Activated naive CD8-positive, alpha-beta T cell treated with anti-CD3 and anti-CD28 coated beads for 36 hours (primary cell): ENCODE measurements at regions not wholly inside any gene's neighbourhood (a gene's known extent, or its start where the extent isn't known, plus 50 kb on each side); places are given as distances from the start of the nearest gene placed in this dataset.
A peak's percentile ranks its signal among the peaks of the same experiment; 100 is the strongest.
"Not testable (repeated sequence)": the region's sequence is repeated elsewhere in the genome, so short reads cannot be mapped to it uniquely, and the experiment has no call there.

Experiments
- DNase-seq: peaks from one replicate; pipeline ENCODE4 v3.0.0; 2021
- H3K27ac Mint-ChIP-seq: one replicate; pipeline ENCODE4 v1.8.0; 2022; ENCODE audit warnings: mild to moderate bottlenecking, moderate library complexity, mixed read lengths
- H3K27me3 Mint-ChIP-seq: one replicate; pipeline ENCODE4 v1.8.0; 2022; ENCODE audit warnings: mild to moderate bottlenecking, mixed read lengths
- H3K36me3 Mint-ChIP-seq: one replicate; pipeline ENCODE4 v1.8.0; 2021; ENCODE audit warnings: mild to moderate bottlenecking, mixed read lengths
- H3K4me1 Mint-ChIP-seq: one replicate; pipeline ENCODE4 v1.8.0; 2021; ENCODE audit warnings: mixed read lengths
- H3K4me3 Mint-ChIP-seq: one replicate; pipeline ENCODE4 v1.8.0; 2022; ENCODE audit warnings: mild to moderate bottlenecking, moderate library complexity, mixed read lengths
- H3K9me3 Mint-ChIP-seq: one replicate; pipeline ENCODE4 v1.8.0; 2022; ENCODE audit warnings: mixed read lengths

DNA sequence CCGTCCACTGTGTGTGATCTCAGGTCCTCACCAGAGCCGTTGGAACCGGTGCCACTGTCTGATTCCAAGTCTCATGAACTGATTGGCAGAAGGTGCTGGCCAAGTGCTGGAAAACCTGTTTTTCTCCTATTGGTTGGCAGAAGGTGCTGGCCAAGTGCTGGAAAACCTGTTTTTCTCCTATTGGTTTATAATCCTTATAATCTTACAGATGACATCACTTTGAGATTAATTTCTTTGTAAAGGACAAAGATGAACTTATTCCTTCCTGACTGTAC is 1106.3 kb downstream of the BRD1 start:
- Mint-ChIP-seq H3K27me3 (peaks cover 19% of the 10 kb centered on the region), H3K36me3 (no peaks in the 10 kb centered on the region), H3K27ac (no peak overlapping the region), H3K9me3 (peaks cover 4% of the 10 kb centered on the region), H3K4me1 (no peaks in the 10 kb centered on the region), H3K4me3 (no peak overlapping the region)
- DNase-seq, result no peak

DNA sequence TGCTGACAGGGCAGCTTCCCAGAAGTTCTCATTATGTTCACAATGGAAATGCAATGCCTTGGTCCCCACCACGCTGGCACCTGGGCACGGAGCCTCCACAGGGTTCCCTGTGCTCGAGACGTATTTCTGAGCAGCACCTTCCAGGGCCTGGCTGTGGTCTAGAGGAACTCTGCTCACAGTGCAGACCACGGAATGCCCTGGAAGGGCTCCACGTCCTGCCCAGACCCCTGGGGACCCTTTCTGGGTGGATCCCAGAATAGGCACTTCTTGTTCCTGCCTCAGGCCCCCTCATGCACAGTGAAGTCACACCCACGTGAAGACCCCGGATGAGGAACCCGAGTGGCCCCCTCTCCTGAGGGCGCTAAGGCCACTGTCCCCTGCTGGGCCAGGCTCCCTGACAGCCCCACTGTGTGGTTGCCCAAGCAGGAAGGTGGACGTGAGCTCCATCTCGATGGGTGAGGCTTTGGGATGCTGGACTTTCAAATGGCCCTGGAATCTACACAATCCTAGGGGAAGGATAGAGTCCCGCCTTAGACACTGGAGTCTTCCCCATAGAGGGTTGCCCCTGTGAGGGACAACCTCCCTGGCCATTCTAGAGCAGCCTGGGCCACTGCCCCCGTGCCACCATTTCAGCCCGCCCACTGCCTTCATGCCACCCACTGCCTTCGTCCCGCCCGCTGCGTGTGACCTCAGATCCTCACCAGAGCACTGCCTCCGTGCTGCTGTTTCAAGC is 1106.8 kb downstream of the BRD1 start:
- Mint-ChIP-seq H3K4me1 (no peaks in the 10 kb centered on the region), H3K9me3 (peaks cover 2% of the 10 kb centered on the region), H3K36me3 (peaks cover 1% of the 10 kb centered on the region), H3K27ac (no peak overlapping the region), H3K4me3 (no peak overlapping the region), H3K27me3 (peaks cover 17% of the 10 kb centered on the region)
- DNase-seq, result no peak

DNA sequence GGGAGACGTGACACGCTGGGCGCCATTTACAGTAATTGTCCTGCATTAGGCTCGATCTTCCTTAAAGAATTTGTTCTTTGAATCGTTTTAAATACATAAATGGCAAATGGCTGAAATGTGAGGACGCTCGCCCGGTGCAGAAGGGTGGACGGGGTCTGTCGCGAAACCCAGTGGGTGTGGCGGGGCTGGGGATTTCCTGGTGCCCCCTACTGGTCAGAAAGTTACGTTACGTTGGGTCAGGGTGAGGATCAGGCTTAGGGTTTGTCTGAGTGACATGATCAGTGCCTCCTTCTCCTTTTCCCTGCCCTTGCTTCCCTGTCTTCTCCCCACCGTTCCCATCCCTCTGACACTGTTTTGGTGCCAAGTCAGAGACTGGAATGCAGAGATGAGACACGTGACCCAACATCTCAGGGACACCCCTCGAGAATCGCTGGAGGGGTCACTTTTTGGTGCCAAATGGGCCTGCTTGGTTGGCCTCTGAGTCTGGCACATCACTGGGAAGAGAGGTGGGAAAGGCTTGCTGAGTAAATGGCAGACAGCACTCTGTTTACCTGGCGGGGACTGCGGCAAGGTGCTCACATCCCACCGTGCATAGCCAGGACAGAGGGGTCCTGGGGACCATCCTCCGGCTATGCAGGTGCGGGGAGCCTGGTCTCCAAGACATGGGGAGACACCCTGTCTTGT is 1107.6 kb downstream of the BRD1 start:
- Mint-ChIP-seq H3K36me3 (peaks cover 1% of the 10 kb centered on the region), H3K27me3 (peaks cover 15% of the 10 kb centered on the region), H3K27ac (no peak overlapping the region), H3K9me3 (peaks cover 5% of the 10 kb centered on the region), H3K4me1 (no peaks in the 10 kb centered on the region), H3K4me3 (no peak overlapping the region)
- no peak for DNase-seq

DNA sequence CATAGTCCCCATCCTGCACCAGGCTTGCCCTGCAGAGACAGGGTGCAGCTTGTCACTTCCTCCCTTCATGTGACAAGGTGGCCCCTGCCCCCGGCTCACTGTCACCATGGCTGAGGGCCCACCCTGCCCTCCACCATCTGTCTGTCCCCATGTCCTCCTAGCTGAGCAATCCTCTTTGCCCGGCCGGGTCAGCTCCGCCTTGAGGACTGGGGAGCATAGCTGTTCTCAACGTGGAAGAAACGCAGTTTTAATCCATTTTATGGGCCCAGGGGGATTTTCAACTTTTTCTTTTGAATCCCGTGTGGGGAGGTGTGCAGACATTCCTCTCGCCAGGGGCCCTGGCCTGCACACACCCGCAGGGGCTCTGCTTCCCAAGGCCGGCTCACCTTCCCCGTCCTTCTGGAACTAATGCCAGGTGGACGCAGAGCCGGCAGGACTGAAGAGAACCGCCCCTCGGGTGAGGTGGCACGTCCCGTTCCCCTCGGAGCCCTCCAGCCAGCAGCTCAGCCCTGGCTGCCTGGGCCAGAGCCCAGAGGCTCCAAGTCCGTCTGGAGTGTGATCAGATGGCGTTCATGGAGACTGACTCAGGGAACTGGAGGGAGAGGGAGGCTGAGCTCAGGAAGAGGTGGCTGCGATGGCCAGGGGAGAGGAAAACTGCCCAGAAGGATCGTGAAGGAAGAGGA is 1108.7 kb downstream of the BRD1 start:
- Mint-ChIP-seq H3K27me3 (peaks cover 15% of the 10 kb centered on the region), H3K4me1 (no peaks in the 10 kb centered on the region), H3K36me3 (peaks cover 1% of the 10 kb centered on the region), H3K4me3 (no peak overlapping the region), H3K27ac (no peak overlapping the region), H3K9me3 (peaks cover 5% of the 10 kb centered on the region)
- DNase-seq, result no peak

DNA sequence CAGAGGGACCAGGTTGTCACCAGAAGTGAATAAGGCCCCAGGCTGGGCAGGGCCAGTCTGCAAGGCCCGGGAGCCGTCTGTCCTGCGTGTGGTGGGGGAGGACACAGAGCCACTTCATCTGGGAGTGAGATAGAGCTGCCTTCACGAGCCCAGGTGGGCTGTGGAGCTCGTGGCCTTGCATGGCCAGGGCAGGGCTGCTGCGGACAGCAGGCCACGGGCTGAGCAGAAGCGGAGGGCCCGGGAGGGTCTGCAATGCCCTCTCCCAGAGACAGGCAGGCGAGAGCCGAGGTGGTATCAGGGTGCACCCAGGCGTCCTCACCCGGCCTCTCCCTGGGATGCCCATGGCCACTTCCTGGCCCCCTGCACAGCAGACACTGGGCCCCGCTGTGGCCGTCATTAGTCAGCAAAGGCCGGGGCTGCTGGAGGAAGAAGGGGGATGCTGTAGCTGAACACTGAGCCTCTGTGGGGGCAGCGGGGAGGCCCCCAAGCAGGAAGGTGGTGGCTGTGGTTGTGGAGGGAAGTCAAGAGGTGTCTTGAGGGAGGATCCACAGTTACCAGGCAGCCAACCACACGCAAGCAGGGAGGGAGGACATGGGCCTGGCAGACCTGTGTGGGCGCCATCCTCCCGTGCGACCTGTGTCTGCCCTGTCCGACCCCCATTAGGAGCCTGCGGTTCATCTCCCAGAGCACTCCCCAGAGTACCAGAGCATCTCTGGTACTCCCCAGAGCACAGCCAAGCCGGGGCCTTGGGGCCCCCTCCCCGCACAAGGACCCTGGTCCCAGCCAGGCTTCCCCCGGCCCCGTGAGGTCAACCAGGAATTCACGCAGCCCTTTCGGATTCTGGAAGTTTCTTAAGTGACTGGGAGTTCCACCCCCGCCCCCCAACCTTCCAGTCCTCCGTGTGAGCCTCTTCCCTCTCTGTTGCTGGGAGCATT is 1109.5 kb downstream of the BRD1 start:
- Mint-ChIP-seq H3K4me3 (no peak overlapping the region), H3K4me1 (no peaks in the 10 kb centered on the region), H3K9me3 (peaks cover 5% of the 10 kb centered on the region), H3K27me3 (peaks cover 9% of the 10 kb centered on the region), H3K27ac (no peak overlapping the region), H3K36me3 (peaks cover 1% of the 10 kb centered on the region)
- DNase-seq, result peak; percentile 39

DNA sequence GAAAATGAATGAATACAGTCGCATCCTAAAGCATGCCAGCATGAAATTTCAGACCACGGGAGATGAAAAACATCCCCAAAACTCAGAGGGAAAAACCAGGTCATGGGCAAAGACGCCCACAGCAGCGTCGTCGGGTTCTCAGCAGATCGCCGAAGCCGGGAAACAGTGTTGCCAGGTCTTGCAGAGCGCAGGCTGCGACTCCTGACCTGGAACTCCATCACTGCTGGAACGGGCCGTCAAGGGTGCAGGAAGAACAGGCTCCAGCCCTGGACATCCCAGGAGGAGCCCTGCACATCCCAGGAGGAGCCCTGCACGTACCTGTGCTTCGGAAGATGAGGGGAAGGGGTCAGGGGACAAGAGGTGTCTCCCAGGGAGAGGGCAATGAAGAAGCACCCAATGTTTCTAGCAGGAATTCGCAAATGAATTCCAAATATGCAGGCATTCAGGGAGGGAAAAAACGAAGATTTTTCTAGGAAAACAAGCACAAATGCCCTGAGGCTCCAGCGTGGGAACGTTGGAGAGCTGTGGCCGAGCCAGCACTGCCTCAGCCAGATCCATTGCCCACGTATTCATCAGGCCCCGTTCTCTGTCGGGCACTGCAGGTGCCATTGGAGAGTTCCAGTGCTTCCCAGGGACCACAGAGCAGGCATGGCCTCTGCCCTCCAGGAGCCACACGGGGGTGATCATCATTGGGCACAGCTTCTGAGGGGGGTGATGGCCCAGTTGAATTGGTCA is 1110.4 kb downstream of the BRD1 start:
- Mint-ChIP-seq H3K9me3 (peaks cover 5% of the 10 kb centered on the region), H3K27ac (no peak overlapping the region), H3K4me3 (no peak overlapping the region), H3K27me3 (peaks cover 9% of the 10 kb centered on the region), H3K36me3 (peaks cover 1% of the 10 kb centered on the region), H3K4me1 (no peaks in the 10 kb centered on the region)
- DNase-seq, result no peak

DNA sequence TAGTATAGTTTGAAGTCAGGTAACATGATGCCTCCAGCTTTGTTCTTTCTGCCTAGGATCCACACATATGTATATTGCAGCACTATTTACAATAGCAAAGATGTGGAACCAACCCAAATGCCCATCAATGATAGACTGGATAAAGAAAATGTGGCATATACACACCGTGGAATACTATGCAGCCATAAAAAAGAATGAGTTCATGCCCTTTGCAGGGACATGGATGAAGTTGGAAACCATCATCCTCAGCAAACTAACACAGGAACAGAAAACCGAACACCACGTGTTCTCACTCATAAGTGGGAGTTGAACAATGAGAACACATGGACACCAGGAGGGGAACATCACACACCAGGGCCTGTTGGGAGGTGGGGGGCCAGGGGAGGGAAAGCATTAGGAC is 1111.5 kb downstream of the BRD1 start:
- not testable (repeated sequence) for H3K9me3 Mint-ChIP-seq, H3K4me1 Mint-ChIP-seq, H3K4me3 Mint-ChIP-seq, H3K27me3 Mint-ChIP-seq, H3K27ac Mint-ChIP-seq, H3K36me3 Mint-ChIP-seq, DNase-seq

DNA sequence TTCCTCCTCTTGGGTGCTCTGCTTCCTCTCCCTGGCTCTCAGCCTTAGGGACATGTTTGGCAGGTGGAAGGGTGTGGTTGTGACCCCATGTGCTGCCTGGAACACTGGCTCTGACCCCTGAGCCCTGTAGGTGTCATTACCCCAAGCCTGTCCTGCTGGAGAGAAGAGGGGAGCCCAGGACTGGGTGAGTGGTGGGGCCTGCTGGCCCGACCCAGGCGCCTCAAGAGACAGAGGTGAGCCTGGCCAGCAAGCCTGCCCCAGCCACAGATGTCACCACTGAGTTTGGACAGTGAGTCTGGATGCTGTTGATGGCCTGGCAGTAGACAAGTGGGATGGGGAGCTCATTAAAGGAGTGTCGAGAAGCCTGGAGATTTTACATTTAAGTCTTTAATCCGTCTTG is 1112.2 kb downstream of the BRD1 start:
- Mint-ChIP-seq H3K36me3 (peaks cover 1% of the 10 kb centered on the region), H3K27ac (no peak overlapping the region), H3K4me1 (no peaks in the 10 kb centered on the region), H3K9me3 (peaks cover 5% of the 10 kb centered on the region), H3K27me3 (peaks cover 7% of the 10 kb centered on the region), H3K4me3 (no peak overlapping the region)
- no peak for DNase-seq

DNA sequence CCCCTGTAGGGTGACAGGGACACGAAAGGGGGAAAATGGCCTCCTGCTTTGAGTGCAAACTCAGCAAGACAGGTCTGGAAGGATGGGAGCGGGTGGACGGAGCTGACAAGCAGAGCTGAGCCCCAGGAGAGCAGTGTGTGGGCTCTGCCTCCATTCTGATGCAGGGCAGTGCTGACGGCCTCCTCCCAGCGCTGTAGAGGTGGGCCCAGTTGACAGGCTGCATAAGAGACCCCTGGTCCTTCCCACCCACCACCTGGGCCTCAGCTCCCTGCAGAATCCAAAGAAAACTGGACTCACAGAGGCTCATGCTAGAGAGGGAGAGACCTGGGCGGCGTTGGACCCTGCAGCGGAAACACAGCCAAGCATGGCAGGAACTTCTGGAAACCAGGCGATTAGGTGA is 1113.4 kb downstream of the BRD1 start:
- no peak overlapping the region for H3K27ac Mint-ChIP-seq
- H3K36me3 Mint-ChIP-seq, result peaks cover 1% of the 10 kb centered on the region
- no peaks in the 10 kb centered on the region for H3K4me1 Mint-ChIP-seq
- peaks cover 5% of the 10 kb centered on the region for H3K9me3 Mint-ChIP-seq
- DNase-seq, result no peak
- no peak overlapping the region for H3K4me3 Mint-ChIP-seq
- H3K27me3 Mint-ChIP-seq, result peaks cover 5% of the 10 kb centered on the region

DNA sequence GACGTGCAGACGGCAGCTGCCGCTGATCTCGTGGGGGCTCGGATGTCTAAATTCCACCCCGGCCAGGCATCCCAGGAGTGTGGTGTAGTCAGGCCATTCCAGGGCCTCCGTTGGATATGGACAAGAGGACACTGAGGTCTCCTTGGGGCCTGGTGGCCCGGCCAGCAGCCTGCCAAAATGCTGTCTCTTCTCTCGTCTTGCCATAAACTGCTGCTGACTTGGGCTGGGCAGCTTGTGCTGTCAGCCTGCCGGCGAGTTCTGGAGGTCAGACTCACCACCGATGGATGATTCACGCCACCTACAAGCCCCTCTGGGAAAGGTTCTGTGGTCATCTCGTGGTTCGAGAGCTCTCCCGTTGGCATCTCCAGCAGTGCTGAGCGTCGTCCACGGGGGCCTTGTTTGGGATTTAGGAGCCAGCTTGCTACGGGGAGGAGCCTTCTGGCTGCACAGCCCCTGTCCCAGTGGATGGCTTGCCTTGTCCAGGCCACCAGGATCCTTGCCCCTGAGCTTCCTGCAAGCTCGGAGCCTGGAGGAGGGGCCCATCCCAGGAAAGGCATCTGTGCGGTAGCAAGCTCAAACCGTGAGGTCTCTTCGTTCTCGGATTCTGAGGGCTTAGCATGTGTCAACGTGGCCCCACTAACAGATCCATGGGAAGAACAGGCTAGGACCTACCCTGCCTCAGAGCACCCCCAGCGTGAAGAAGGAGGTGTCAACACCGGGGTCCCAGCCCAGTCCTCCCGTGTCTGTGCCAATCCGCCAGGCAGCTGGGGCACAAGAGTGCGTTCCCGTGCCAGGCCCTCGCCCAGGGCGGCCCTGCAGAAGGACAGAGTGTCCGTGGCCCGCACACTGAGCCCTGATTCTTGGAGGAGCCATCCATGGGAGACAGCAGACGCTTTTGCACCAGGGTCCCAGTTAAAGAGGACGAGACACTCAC is 1114.1 kb downstream of the BRD1 start:
- no peak overlapping the region for H3K4me3 Mint-ChIP-seq

DNA sequence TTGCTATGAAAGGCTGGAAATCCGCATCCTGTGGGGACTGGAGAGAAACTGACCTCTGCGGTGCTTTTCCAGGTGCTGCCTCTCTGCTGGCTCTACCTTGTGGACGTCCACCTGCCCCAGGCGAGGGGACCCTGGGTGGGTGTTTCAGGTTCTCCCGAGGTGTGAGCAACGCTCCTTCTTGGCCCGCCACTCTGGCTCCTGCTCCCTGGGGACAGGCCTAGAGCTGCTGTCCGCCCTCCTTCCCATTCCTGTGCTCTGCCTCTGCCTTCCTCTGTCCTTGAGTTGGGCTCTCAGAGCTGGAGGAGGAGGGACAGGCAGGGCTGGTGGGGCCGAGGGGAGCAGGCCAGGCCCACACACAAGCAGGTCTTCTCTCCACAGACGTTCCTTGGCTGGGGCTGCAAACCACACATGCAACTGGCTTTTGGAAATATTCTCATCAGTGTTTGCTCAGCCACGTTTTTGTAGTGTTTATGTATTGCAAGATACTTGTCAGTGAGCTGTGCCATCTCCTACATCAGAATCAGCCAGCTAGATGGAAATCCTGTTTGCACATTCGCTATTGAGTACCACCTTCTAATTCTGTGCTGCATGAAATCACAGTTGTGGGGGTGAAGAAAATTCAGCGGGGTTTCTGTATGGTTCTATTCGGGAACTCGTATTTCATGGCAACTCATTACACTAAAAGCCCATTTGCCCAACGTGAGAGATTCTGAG is 1115.0 kb downstream of the BRD1 start:
- DNase-seq, result no peak
- H3K9me3 Mint-ChIP-seq, result peaks cover 5% of the 10 kb centered on the region

More for the DNA sequence above, 1114.1 kb downstream of the BRD1 start:
- peaks cover 1% of the 10 kb centered on the region for H3K36me3 Mint-ChIP-seq
- H3K27me3 Mint-ChIP-seq, result no peaks in the 10 kb centered on the region
- peaks cover 5% of the 10 kb centered on the region for H3K9me3 Mint-ChIP-seq
- H3K27ac Mint-ChIP-seq, result no peak overlapping the region
- no peak for DNase-seq
- H3K4me1 Mint-ChIP-seq, result no peaks in the 10 kb centered on the region

DNA sequence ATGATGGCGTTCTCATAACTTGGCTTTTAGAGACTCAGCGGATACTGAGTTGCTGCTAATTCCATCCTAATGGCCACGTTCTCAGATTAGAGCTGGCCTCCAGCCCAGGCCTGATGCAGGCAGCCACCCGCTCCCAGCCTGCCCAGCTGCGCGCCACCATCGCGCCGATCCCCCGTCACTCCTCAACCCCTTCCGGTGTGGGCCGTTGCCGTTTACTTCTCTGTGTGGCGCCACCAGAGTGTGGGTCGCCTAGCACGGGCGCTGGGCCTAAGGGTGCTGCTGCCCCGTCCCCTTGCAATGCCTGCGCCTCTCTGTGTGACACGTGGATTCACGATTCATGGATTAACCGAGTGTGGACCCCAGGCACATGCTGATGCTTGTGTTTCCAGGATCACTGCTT is 1116.0 kb downstream of the BRD1 start:
- no peak for DNase-seq
- Mint-ChIP-seq H3K27ac (no peak overlapping the region), H3K4me1 (no peaks in the 10 kb centered on the region), H3K27me3 (no peaks in the 10 kb centered on the region), H3K4me3 (no peak overlapping the region), H3K9me3 (peaks cover 5% of the 10 kb centered on the region), H3K36me3 (peaks cover 1% of the 10 kb centered on the region)

More for the DNA sequence above, 1115.0 kb downstream of the BRD1 start:
- Mint-ChIP-seq H3K36me3 (peaks cover 1% of the 10 kb centered on the region), H3K27ac (no peak overlapping the region), H3K4me3 (no peak overlapping the region), H3K4me1 (no peaks in the 10 kb centered on the region), H3K27me3 (no peaks in the 10 kb centered on the region)

DNA sequence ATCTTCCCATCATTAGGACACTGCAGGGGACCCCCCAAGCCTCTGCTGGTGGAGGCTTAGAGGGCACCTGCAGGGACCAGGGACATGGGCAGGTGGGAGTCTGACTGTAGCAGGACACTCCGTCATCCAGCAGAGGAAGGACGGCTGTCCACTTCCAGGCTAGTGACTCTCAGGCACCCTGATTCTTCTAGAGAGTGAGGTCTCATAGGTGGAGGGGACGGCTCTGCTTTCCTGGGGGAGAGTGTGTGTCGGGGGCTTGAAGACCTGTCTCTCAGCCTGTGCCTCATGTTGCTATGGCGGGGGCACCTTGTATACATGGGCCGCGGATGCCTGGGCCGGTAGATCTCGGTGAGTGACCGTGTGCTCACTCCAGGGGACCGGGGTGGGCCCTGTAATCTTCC is 1116.6 kb downstream of the BRD1 start:
- Mint-ChIP-seq H3K27me3 (no peaks in the 10 kb centered on the region), H3K27ac (no peak overlapping the region), H3K4me3 (no peak overlapping the region), H3K36me3 (no peaks in the 10 kb centered on the region), H3K9me3 (peaks cover 3% of the 10 kb centered on the region), H3K4me1 (no peaks in the 10 kb centered on the region)
- no peak for DNase-seq
